ENCODE measurements at regions not wholly inside any gene's neighbourhood (a gene's known extent, or its start where the extent isn't known, plus 50 kb on each side); places are given as distances from the start of the nearest gene placed in this dataset.

- TF ChIP-seq POLR2AphosphoS5 (IDR thresholded peaks at IDR 0.05; ENCODE audit: low read depth, low read length) (no peak), TAF1 (IDR thresholded peaks at IDR 0.05; ENCODE audit: borderline replicate concordance, insufficient read depth, low read length) (no peak), REST (IDR thresholded peaks at IDR 0.05; ENCODE audit: insufficient read depth in 1 of 2, low read depth in 2 of 2, low read length in 2 of 2) (no peak), SIN3A (IDR thresholded peaks at IDR 0.05; ENCODE audit: borderline replicate concordance, insufficient read depth, low read length) (no peak)
These were observed 104.1 kb upstream of the KCTD1 start for GRCh38 chr18:26652501-26652900.

All from PFSK-1 (cell line).